MM.1S (cell line): ENCODE measurements at regions not wholly inside any gene's neighbourhood (a gene's known extent, or its start where the extent isn't known, plus 50 kb on each side); places are given as distances from the start of the nearest gene placed in this dataset.

Experiments
- DNase-seq: peaks from one replicate; pipeline ENCODE4 v3.0.0-alpha.2; 2015
- H2AFZ ChIP-seq: fragments of 300-600 bp; sonication (generic); 2 replicates; pipeline ENCODE4 v1.6.0; 2016; ENCODE audit warnings: antibody characterized with exemption, low read length
- H3F3A ChIP-seq: fragments of 300-600 bp; sonication (generic); 2 replicates; pipeline ENCODE4 v1.6.1; 2016; ENCODE audit warnings: mild to moderate bottlenecking, antibody characterized with exemption, low read length, moderate library complexity, mixed read lengths; ENCODE audit not compliant: insufficient read depth
- H3K27ac ChIP-seq: fragments of 300-600 bp; sonication (generic); 2 replicates; pipeline ENCODE4 v1.5.1; 2016; ENCODE audit warnings: mild to moderate bottlenecking, low read length
- H3K27me3 ChIP-seq: fragments of 300-600 bp; sonication (generic); replicated peaks from 2 replicates; pipeline ENCODE4 v1.6.0; 2016; ENCODE audit warnings: low read length; ENCODE audit not compliant: insufficient read depth
- H3K36me3 ChIP-seq: fragments of 300-600 bp; sonication (generic); replicated peaks from 2 replicates; pipeline ENCODE4 v1.6.1; 2016; ENCODE audit warnings: mild to moderate bottlenecking, low read length, mixed read lengths; ENCODE audit not compliant: insufficient read depth
- H3K4me1 ChIP-seq: fragments of 300-600 bp; sonication (generic); 2 replicates; pipeline ENCODE4 v1.6.1; 2016; ENCODE audit warnings: low read length, mixed read lengths
- H3K4me2 ChIP-seq: fragments of 300-600 bp; sonication (generic); 2 replicates; pipeline ENCODE4 v1.6.0; 2016; ENCODE audit warnings: low read depth, low read length
- H3K4me3 ChIP-seq: fragments of 300-600 bp; sonication (generic); 2 replicates; pipeline ENCODE4 v1.5.1; 2016; ENCODE audit warnings: low read length, mixed read lengths
- H3K79me2 ChIP-seq: fragments of 300-600 bp; sonication (generic); 2 replicates; pipeline ENCODE4 v1.6.1; 2016; ENCODE audit warnings: mixed run types, low read length, mixed read lengths
- H3K9ac ChIP-seq: fragments of 300-600 bp; sonication (generic); 2 replicates; pipeline ENCODE4 v1.6.1; 2016; ENCODE audit warnings: low read length, mixed read lengths
- H3K9me2 ChIP-seq: fragments of 300-600 bp; sonication (generic); replicated peaks from 2 replicates; pipeline ENCODE4 v1.6.1; 2016; ENCODE audit warnings: mild to moderate bottlenecking, low read length, mixed read lengths; ENCODE audit not compliant: insufficient read depth
- H3K9me3 ChIP-seq: fragments of 300-600 bp; sonication (generic); replicated peaks from 2 replicates; pipeline ENCODE4 v1.6.1; 2016; ENCODE audit warnings: mild to moderate bottlenecking, low read length, mixed read lengths; ENCODE audit not compliant: insufficient read depth
- H4K20me1 ChIP-seq: fragments of 300-600 bp; sonication (generic); 2 replicates; pipeline ENCODE4 v1.6.1; 2016; ENCODE audit warnings: mild to moderate bottlenecking, low read length, moderate library complexity, mixed read lengths; ENCODE audit not compliant: insufficient read depth
- CTCF ChIP-seq: fragments of 300-600 bp; sonication (generic); IDR thresholded peaks from 2 replicates; pipeline ENCODE4 v1.5.1; 2016; ENCODE audit warnings: antibody characterized with exemption, low read length, mixed read lengths
- EZH2 ChIP-seq: fragments of 300-600 bp; sonication (generic); optimal IDR thresholded peaks from 2 replicates; pipeline ENCODE3; 2017; ENCODE audit warnings: low read depth, mild to moderate bottlenecking, antibody characterized with exemption, low read length, mixed read lengths
- EZH2phosphoT487 ChIP-seq: fragments of 300-600 bp; sonication (generic); IDR thresholded peaks from 2 replicates; pipeline ENCODE4 v1.6.1; 2018; ENCODE audit warnings: antibody characterized with exemption, low read length

GRCh38 chr15:93378558-93378957 is 289.5 kb upstream of the RGMA start:
- H3K27me3 ChIP-seq, result no peaks in the 10 kb centered on the region
- no peaks in the 10 kb centered on the region for H3F3A ChIP-seq
- H3K9ac ChIP-seq, result no peak overlapping the region
- no peaks in the 10 kb centered on the region for H4K20me1 ChIP-seq
- H3K4me2 ChIP-seq, result no peak overlapping the region
- H3K4me3 ChIP-seq, result no peak overlapping the region
- no peak overlapping the region for H3K27ac ChIP-seq
- H3K36me3 ChIP-seq, result no peaks in the 10 kb centered on the region
- DNase-seq, result no peak
- no peaks in the 10 kb centered on the region for H3K9me2 ChIP-seq
- no peaks in the 10 kb centered on the region for H3K4me1 ChIP-seq
- H3K9me3 ChIP-seq, result no peaks in the 10 kb centered on the region
- no peak for TF ChIP-seq EZH2
- no peak for TF ChIP-seq EZH2phosphoT487
- no peak for TF ChIP-seq CTCF
- H3K79me2 ChIP-seq, result no peaks in the 10 kb centered on the region
- no peak overlapping the region for H2AFZ ChIP-seq

DNA sequence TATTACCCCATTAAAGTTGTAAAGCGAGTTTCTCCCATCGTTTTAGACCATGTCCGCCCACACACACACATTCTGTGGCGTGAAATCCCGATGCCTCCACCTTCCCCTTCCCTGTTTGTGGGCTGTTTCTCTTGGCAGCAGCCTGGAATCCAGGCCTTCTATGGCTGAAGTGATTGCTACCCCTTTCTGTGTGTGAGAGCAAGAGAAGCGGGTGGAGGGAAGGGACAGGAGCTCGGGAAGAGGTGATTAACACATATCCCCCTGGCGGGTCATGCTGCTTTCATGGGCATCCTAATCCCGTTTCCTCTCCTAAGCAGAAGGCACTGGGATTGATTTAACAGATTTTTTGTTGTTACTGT is 283.8 kb upstream of the RGMA start:
- no peaks in the 10 kb centered on the region for H4K20me1 ChIP-seq
- H3K36me3 ChIP-seq, result no peaks in the 10 kb centered on the region
- no peaks in the 10 kb centered on the region for H3K27me3 ChIP-seq
- H3K9ac ChIP-seq, result no peak overlapping the region
- H3F3A ChIP-seq, result no peaks in the 10 kb centered on the region
- H3K4me1 ChIP-seq, result no peaks in the 10 kb centered on the region
- no peaks in the 10 kb centered on the region for H3K9me3 ChIP-seq
- H3K27ac ChIP-seq, result no peak overlapping the region
- H3K9me2 ChIP-seq, result no peaks in the 10 kb centered on the region
- TF ChIP-seq EZH2phosphoT487, result no peak
- no peak for TF ChIP-seq EZH2
- TF ChIP-seq CTCF, result no peak
- no peak overlapping the region for H3K4me3 ChIP-seq
- H3K4me2 ChIP-seq, result no peak overlapping the region
- H3K79me2 ChIP-seq, result no peaks in the 10 kb centered on the region
- H2AFZ ChIP-seq, result no peak overlapping the region
- no peak for DNase-seq

GRCh38 chr15:93372208-93372864 is 283.3 kb upstream of the RGMA start:
- H3K79me2 ChIP-seq, result no peaks in the 10 kb centered on the region
- H3F3A ChIP-seq, result no peaks in the 10 kb centered on the region
- H3K9me2 ChIP-seq, result no peaks in the 10 kb centered on the region
- no peaks in the 10 kb centered on the region for H3K9me3 ChIP-seq
- no peak overlapping the region for H3K4me2 ChIP-seq
- TF ChIP-seq CTCF (no peak), EZH2phosphoT487 (no peak), EZH2 (no peak)
- no peaks in the 10 kb centered on the region for H3K4me1 ChIP-seq
- H3K9ac ChIP-seq, result no peak overlapping the region
- H4K20me1 ChIP-seq, result no peaks in the 10 kb centered on the region
- H3K27me3 ChIP-seq, result no peaks in the 10 kb centered on the region
- no peak overlapping the region for H3K27ac ChIP-seq
- no peak overlapping the region for H2AFZ ChIP-seq
- H3K36me3 ChIP-seq, result no peaks in the 10 kb centered on the region
- no peak overlapping the region for H3K4me3 ChIP-seq
- no peak for DNase-seq
